ENCODE measurements at regions not wholly inside any gene's neighbourhood (a gene's known extent, or its start where the extent isn't known, plus 50 kb on each side); places are given as distances from the start of the nearest gene placed in this dataset.

DNA sequence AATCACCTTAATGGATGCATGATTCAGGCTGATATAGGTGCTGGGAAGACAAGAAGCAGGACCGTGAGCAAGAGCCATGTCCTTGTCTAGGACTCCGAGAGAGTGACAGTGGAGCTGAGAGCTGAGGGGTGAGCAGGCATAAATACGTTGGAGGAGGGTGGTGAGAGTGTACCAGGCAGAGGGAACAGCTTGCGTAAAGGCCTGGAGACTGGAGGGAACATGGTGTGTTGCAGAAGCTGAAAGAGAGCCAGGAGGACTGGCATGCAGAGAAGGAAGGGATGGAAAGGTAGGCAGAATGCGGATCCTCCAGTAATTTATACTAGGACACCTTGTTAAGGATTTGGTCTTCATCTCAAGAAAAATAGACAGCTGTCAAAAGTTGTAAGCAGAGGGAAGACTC lies 653.2 kb downstream of the HS3ST4 start:
- H3K27me3 ChIP-seq: no peaks in the 10 kb centered on the region
- H3K36me3 ChIP-seq: no peaks in the 10 kb centered on the region
- no peaks in the 10 kb centered on the region for H3K4me1 ChIP-seq (ENCODE audit: low read depth)

DNA sequence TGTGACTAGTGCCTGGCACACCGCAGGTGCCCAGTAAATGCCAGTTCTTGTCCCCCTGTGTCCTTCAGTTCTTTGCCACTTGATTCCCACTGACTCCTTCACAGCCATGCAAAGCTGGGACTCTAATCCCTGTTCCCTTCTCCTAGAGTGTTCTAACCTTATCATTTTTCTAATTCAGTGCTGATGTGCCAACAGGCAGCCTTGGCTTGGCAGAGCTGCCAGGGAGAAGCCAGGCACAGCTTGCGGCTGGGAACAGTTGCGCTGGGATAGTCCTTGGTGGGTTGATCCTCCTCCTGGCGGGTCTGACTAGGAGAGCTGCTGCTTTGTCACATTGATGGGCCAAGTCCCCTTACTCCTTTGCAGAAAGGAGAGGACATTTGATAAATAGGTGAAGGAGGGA lies 654.2 kb downstream of the HS3ST4 start:
- TF ChIP-seq, protein P1, sequence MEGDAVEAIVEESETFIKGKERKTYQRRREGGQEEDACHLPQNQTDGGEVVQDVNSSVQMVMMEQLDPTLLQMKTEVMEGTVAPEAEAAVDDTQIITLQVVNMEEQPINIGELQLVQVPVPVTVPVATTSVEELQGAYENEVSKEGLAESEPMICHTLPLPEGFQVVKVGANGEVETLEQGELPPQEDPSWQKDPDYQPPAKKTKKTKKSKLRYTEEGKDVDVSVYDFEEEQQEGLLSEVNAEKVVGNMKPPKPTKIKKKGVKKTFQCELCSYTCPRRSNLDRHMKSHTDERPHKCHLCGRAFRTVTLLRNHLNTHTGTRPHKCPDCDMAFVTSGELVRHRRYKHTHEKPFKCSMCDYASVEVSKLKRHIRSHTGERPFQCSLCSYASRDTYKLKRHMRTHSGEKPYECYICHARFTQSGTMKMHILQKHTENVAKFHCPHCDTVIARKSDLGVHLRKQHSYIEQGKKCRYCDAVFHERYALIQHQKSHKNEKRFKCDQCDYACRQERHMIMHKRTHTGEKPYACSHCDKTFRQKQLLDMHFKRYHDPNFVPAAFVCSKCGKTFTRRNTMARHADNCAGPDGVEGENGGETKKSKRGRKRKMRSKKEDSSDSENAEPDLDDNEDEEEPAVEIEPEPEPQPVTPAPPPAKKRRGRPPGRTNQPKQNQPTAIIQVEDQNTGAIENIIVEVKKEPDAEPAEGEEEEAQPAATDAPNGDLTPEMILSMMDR (IDR thresholded peaks at IDR 0.05; ENCODE audit: low read depth, low read length): no peak
- no peaks in the 10 kb centered on the region for H3K9me3 ChIP-seq (ENCODE audit: low read depth)
- H3K27ac ChIP-seq: no peak overlapping the region
- no peak overlapping the region for H3K4me3 ChIP-seq
- no peak for DNase-seq (ENCODE audit: low read depth in 1 of 2, low spot score in 1 of 2)
- H3K4me1 ChIP-seq (ENCODE audit: low read depth): no peaks in the 10 kb centered on the region
- no peaks in the 10 kb centered on the region for H3K36me3 ChIP-seq
- H3K27me3 ChIP-seq: no peaks in the 10 kb centered on the region

More for the DNA sequence above, 653.2 kb downstream of the HS3ST4 start:
- H3K4me3 ChIP-seq: no peak overlapping the region
- no peaks in the 10 kb centered on the region for H3K9me3 ChIP-seq (ENCODE audit: low read depth)
- TF ChIP-seq, protein P1 (IDR thresholded peaks at IDR 0.05; ENCODE audit: low read depth, low read length): no peak
- no peak for DNase-seq (ENCODE audit: low read depth in 1 of 2, low spot score in 1 of 2)
- H3K27ac ChIP-seq: no peak overlapping the region

DNA sequence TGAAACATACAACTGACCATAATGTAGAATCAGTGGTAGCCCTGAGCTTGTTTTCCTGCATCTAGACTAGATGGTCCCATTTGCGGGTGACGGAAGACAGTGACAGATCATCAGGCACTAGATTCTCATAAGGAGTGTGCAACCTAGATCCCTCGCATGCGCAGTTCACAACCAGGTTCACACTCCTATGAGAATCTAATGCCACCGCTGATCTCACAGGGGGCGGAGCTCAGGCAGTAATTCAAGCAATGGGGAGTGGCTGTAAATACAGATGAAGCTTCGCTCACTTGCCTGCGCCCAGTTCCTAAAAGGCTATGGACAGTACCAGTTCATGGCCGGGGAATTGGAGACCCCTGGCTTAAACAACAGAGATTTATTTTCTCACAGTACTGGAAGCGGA lies 656.3 kb downstream of the HS3ST4 start:
- Histone ChIP-seq H3K27ac (no peak overlapping the region), H3K9me3 (ENCODE audit: low read depth) (no peaks in the 10 kb centered on the region), H3K27me3 (no peaks in the 10 kb centered on the region), H3K4me1 (ENCODE audit: low read depth) (no peaks in the 10 kb centered on the region), H3K4me3 (no peak overlapping the region), H3K36me3 (no peaks in the 10 kb centered on the region)
- TF ChIP-seq, protein P1 (IDR thresholded peaks at IDR 0.05; ENCODE audit: low read depth, low read length): no peak
- DNase-seq (ENCODE audit: low read depth in 1 of 2, low spot score in 1 of 2): no peak

DNA sequence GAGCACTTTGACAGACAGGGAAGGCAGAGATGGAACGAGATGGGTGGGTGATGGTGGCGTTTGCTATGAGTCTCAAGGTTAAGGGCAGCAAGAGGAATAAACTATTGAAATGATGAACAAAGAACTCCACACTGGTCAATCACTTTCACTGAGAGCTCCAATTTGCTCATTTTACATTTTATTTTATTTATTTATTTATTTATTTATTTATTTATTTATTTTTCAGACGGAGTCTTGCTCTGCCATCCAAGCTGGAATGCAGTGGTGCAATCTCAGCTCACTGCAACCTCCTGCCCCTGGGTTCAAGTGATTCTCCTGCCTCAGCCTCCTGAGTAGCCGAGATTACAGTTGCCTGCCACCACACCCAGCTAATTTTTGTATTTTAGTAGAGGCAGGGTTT lies 669.1 kb downstream of the HS3ST4 start:
- Histone ChIP-seq H3K4me1 (ENCODE audit: low read depth) (no peaks in the 10 kb centered on the region), H3K9me3 (ENCODE audit: low read depth) (no peaks in the 10 kb centered on the region), H3K36me3 (no peaks in the 10 kb centered on the region), H3K4me3 (no peak overlapping the region), H3K27ac (no peak overlapping the region), H3K27me3 (no peaks in the 10 kb centered on the region)
- no peak for DNase-seq (ENCODE audit: low read depth in 1 of 2, low spot score in 1 of 2)
- TF ChIP-seq, protein P1 (IDR thresholded peaks at IDR 0.05; ENCODE audit: low read depth, low read length): no peak

DNA sequence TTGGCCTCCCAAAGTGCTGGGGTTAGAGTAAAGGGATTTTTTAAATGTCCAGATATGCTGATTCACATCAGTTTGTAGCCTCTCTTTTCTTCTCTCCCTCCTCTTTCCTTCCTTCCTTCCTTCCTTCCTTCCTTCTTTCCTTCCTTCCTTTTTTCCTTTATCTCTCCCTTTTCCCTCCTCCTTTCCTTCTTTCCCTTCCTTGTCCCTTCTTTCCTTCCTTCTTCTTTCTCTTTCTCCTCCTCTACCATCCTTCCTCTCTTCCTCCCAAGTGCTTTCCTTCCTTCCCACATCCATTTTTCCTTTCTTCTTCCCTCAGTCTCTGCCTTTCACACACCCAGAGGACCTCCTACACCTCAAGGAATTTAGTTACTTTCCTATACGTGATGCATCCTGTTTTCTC lies 671.8 kb downstream of the HS3ST4 start:
- H3K27ac ChIP-seq: no peak overlapping the region
- TF ChIP-seq, protein P1 (IDR thresholded peaks at IDR 0.05; ENCODE audit: low read depth, low read length): no peak
- no peaks in the 10 kb centered on the region for H3K36me3 ChIP-seq
- H3K9me3 ChIP-seq (ENCODE audit: low read depth): no peaks in the 10 kb centered on the region
- no peaks in the 10 kb centered on the region for H3K27me3 ChIP-seq
- no peak for DNase-seq (ENCODE audit: low read depth in 1 of 2, low spot score in 1 of 2)
- H3K4me1 ChIP-seq (ENCODE audit: low read depth): no peaks in the 10 kb centered on the region
- no peak overlapping the region for H3K4me3 ChIP-seq
